NT2/D1 (cell line): ENCODE measurements at regions not wholly inside any gene's neighbourhood (a gene's known extent, or its start where the extent isn't known, plus 50 kb on each side); places are given as distances from the start of the nearest gene placed in this dataset.

ENCODE experiments used
- SUZ12 ChIP-seq: IDR thresholded peaks from 2 replicates; pipeline ENCODE4 v1.6.1; 2011; ENCODE audit not compliant: insufficient read length, insufficient read depth; ENCODE audit errors: extremely low read depth
- YY1 ChIP-seq: IDR thresholded peaks from 2 replicates; pipeline ENCODE4 v1.6.1; 2011; ENCODE audit not compliant: insufficient read length, insufficient read depth
- ZNF274 ChIP-seq: IDR thresholded peaks from 2 replicates; pipeline ENCODE4 v1.6.1; 2011; ENCODE audit warnings: mild to moderate bottlenecking, low read depth, low read length

DNA sequence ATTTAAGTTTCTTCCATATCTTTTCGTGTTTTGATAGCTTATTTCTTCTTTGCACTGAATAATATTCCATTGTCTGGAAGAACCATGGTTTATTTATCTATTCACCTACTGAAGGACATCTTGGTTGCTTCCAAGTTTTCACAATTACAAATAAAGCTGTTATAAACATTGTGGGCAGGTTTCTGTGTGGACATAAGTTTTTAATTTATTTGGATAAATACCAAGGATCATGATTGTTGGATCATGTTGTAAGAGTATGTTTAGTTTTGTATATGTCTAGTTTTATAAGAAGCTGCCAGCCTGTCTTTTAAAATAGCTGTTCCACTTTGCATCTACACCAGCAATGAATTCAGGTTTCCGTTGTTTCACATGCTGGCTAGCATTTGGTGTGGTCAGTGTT, 339.4 kb downstream of the CDH11 start:
- no peak for TF ChIP-seq ZNF274
- TF ChIP-seq YY1 = no peak
- TF ChIP-seq SUZ12 = no peak
